Stimulated activated CD4-positive, alpha-beta T cell treated with anti-CD3 and anti-CD28 coated beads, Interleukin-15, amount 100 ng/mL, for 1 hour (primary cell): ENCODE measurements at regions not wholly inside any gene's neighbourhood (a gene's known extent, or its start where the extent isn't known, plus 50 kb on each side); places are given as distances from the start of the nearest gene placed in this dataset.

Experiments
- DNase-seq, 2 donors: peaks; one replicate each; pipeline ENCODE4 v3.0.0-alpha.2; 2020; ENCODE audit warnings: low read depth in 1 of 2, low spot score in 1 of 2

DNA sequence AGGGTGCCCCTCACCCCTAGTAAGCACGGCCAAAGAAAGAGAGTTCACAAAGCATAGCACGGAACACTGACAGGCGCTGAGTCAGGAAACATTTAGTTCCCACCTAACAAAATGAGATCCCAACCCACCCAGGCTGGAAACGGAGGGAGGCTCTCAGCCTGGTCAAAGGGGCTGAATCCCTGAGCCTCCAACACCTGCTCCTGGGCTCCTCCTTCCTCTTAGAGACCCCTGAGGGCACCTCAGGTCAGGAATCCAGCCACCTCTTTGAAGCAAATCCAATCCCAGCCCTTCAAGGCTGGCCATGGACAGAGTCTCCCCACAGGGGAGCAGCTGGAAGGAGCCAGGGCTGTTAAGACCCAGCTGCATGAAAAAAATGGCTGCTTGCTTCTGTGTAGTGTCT is 154.4 kb upstream of the HES1 start:
- no peak for DNase-seq

DNA sequence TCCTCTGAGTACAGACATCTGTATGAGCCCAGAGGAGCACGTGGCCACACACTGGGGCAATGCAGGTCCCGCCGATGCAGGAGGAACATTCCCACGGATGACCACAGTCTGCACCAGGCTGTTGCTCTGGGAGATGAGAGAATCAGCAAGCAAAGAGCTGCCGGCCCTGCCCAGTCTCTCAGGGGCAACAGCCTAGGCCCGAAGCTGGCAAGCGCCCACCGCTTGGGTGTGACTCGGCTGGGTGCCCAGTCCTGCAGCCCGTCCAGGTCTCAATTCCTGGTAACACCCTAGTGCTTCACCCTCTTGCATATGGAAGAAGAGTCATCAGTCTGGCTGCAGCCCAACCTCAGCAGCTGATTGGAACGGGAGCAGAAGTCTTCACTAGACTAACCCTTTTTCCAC is 153.7 kb upstream of the HES1 start:
- no peak for DNase-seq

DNA sequence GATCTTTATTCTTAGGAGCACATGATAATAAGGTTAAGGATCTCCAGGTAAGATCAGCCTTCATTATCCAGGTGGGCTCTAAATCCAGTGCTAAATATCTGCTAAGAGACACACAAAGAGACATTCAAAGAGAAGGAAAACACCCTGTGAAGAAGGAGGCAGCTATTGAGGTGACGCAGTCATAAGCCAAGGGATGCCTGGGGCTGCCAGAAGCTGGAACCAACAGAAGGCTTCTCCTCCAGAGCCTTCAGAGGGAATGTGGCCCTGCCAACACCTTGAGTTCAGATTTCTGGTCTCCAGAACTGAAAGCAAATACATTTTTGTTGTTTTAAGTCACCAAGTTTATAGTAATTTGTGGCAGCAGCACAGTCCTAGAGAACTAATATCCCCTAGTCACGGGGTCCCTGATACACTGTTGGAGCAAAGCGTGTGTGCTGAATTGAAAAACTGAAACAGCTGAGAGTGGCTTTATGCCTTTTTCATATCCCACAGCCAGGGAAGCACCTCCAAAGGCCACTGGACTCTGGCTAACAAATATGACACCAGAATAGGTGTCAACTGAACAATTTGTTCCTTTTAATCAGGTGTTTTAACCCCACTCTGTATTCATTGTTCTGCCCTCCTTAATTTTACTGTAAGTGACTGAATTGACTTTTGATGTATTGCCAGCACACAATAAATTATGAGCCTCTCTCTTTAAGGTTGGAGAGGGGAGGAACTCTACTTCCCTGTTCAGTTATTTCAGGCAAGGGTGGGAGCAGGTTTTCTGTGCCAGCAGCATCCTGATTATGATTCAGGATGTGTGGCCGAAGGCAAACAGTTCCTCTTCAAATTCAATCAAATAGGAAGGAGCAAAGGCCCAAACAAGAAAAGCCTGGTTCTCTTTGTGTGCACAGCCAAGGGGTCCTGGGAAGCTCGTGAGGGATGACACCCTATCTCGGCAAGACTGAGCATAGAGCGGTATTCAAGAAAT is 151.8 kb upstream of the HES1 start:
- DNase-seq: no peak

DNA sequence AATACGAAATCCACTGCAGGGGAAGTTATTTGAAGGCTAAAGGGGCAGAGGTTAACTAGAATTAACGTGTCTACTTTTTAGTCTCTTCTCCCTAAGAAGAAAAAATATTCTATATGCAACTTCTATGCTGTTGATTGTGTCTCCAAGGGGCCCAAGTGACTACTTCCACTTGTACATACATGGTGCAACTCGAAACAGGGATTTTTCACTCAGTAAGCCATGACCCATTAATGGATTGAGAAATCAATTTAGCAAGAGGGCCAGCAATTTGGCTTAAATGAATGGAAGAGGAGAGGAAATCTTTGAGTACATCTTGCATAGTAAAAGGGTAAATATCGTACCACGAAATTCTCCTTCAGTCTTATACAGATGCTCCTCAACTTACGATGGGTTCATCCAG is 151.1 kb upstream of the HES1 start:
- no peak for DNase-seq

DNA sequence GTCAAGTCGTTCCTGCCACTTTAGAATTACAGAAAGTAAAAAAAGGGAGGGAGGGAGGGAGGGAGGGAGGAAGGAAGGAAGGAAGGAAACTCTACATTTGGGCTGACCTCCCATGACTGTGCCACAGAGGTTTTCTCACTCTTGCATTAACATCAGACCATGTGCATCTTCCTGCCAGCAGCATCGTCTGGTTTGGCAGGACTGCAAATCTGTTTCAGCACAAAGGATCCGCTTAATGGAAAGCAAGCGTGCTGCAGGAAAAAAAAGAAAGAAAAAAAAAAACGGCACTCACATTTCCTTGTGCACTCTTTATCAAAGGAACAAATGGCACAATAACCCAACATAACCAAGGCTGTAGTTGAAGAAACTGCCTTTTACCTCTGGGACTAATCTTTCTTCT is 148.8 kb upstream of the HES1 start:
- DNase-seq: no peak

DNA sequence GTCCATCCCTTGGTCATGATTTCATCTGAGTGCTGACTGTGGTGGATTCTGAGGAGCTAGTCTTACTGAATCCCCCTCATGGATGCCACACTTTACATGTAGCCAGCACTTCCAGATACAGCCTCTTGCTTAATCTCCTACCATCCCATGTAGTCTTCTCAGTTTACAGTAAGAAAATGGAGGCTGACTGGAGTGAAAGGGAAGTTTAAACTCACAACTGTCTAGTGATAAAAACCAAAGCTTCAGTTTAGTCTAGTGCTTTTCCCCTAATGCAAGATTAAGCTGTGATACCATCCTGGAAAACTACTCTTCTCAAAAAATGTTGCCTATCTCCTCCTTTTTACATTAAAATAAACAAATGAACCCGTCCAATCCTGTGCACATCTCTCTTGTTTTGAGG is 146.8 kb upstream of the HES1 start:
- no peak for DNase-seq

DNA sequence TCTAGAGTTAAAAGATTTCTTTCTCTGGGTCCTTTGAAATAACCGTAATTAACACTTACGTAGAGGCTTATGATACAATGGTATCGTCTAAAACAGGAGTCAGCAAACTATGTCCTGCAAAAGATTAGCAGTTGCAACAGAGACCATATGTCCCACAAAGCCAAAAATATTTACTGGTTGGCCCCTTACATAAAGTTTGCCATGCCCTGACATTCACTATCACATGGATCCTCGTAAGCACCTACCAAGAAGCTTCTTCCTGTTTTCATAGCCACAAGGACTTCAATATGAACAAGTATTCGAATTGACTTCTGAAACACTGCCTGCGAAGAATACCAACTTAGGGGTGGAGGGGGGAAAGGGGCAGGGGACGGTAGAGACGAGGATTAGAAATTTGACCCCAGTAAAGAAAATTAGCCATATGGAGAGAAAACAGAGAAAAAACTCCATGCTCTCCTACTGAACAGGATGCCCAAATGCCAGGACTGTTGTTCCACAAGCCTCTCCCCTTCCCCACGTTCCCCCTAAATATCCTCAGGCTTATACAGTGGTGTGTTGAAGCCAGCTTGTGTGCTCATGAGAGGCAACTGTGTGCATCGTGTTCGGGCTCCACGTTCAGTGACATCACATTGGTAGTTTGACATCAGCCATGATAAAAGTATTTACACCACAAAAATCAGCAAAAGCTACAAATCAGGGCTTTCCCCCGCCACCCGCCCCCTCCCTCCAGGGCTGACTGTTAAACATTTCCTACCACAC is 144.1 kb upstream of the HES1 start:
- DNase-seq: no peak

DNA sequence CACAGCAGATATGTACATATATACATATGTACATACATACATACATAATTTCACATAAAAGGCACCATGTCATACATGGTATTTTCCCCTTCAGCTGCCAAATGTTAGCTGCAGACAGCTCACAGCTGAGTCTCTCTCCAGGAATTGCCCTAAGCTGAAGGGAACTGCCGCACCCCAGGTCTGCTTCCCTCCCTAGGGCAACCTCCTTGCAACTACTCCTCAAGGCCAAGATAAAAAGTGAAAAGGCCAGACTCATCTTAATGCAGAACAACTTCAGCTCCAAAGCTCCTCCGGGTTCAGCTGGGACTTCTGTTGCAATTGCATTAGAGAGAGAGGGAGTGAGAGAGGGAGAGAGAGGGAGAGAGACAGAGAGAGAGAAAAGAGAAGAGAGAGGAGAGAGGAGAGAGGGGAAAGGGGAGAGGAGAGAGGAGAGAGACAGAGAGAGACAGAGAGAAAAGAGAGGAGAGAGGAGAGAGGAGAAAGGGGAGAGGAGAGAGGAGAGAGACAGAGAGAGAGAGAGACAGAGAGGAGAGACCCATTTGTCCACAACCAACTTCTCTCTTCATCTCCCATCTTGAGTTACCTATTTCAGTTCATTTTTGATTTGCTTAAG is 143.4 kb upstream of the HES1 start:
- DNase-seq: no peak

DNA sequence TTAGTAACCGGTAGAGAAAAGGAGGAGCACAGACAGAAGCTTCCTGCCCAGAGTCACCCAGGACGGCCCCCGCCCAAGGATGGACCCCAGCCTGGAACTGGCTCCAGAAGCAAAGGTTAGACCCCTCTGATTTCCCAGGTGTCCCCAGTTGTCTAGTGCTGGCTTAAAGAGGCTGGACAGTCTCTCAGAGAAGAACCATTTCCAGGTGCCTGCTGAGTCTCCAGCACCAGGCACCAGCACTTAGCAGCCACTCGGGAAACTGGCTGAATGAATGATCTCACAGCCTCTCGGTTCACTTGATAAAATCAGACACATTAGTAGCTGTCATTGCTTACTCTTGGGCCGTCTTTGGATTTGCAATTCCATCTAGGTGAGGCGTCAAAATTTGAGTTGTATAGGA is 139.7 kb upstream of the HES1 start:
- no peak for DNase-seq

DNA sequence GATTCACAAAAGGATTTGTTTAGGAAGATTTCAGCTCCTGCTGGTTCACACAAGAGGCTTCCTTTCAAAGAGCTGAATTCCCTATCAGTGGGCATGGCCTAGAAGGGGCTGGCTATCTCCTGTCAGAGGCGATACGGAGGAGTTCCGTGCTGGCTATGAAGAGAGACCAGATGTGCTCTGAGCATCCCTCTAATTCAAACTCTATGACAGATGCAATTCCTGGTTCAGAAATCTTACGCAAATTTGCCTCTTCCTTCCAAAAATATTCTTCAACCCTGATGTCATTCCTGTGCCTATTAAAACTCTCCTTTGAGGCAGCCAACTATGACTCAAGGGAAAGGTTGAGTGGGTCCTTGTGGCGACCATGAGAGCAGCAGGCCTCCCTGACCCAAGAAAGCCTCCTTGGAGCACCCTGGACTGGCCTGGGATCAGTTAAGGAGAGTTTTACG is 139.3 kb upstream of the HES1 start:
- DNase-seq: no peak

DNA sequence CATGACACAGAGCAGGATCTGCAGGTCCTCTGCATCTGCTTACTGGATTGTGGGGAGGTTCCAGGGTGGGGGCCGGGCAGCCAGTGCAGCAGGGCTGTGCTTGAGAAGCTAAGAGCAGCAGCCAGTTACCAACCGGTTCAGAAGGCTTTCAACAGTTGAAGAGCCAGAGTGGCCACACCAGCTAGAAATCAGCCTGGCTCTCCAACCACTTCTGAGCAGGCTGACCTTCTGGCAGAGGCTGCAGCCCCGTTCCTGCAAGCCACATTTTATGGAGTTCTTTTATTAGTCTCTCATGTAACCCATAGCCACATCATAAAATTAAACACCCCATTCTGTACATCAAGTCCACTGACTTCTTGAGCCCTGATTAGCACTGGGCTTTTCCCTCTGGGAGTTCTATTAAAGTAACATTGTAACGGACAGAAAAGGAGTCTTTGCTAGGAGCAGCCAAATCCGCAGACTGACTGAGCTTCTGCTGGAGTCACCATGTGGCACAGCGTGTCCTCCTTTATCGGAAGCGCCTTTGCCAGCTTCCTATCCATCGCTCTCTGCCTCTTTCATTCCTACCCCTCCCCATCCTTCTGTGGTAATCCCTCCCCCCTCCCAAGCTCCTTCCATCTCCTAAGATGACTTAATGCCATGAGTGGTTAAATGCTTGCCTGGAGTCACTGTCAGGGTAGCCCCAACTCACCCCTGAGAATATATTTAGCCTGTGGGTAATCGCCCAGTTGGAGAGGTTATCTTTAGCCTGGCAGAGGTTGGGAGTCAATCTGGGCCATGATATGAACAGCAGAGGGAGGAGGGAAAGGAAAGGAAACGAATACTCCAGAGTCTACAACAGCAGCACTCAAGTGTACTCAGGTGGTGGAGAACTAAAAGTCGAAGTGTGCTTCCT is 138.5 kb upstream of the HES1 start:
- DNase-seq: no peak

DNA sequence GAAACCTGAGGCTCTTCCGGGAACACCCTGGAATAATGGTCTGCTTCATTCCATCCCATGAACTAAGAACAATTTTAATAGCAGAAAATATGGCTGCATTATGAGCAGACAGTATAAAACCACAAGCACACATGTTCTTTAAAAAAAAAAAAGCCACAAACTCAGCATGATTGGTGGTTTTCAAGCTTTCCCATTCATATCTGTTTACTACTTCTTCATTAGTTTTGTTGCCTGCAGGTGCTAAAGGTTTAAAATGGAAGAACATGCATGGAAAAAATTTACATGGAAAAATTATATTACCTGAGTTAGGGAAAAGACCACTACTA is 137.9 kb upstream of the HES1 start:
- no peak for DNase-seq

DNA sequence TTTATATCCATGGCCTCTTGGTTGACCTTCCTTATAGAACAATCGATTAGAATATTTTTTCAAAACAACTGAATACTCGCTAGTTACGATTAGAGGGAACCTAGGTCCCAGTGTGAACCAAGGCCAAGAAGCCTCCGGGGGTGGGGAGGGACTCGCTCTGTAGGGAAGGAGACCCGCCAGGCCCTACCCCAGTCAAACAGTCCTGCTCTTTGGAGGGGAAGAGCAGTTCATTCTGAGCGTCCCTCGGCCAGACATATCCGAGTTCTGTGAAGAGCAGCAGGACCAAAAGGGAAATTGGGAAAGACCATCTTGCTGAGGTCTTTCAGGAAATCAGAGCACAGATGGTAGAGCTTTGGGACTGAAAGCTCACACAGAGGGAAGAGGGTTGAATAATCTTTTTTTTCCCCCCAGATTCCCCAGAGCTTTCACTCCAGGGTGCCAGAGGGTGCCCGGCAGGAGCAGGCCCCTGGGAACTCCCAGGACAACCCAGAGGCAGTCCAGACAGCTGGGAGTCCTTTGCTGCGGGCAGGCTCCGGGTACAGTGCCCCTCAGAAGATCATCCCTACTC is 137.2 kb upstream of the HES1 start:
- no peak for DNase-seq

DNA sequence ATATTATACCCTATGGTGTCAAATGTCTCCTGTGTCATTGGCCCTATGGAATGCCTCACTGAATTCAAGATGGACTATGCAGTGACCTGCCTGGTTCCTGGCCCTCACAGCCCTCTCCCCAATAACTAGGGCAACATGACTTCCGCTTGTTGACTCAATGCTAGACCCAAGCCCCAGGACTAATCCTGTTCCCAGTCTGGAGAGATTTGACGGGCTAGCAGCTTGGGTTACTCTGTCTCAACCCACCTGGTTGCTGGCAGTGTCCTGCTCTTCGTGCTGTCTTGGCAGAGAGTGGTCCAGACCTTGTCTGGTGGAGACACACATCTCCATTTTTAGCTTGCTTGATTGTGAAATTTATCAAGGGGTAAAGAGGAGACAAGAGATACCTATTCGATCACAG is 135.8 kb upstream of the HES1 start:
- no peak for DNase-seq

DNA sequence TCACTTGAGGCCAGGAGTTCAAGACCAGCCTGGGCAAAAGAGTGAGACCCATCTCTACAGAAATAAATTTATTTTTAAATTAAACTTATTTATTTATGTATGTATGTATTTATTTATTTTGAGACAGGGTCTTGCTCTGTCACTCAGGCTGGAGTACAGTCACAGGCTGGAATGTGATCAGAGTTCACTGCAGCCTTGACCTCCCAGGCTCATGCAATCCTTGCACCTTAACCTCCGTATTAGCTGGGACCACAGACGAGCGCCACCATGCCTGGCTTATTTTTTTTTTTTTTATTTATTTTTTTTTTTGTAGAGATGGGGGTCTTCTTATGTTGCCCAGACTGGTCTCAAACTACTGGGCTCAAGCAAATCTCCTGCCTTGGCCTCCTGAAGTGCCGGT is 135.2 kb upstream of the HES1 start:
- DNase-seq: no peak

DNA sequence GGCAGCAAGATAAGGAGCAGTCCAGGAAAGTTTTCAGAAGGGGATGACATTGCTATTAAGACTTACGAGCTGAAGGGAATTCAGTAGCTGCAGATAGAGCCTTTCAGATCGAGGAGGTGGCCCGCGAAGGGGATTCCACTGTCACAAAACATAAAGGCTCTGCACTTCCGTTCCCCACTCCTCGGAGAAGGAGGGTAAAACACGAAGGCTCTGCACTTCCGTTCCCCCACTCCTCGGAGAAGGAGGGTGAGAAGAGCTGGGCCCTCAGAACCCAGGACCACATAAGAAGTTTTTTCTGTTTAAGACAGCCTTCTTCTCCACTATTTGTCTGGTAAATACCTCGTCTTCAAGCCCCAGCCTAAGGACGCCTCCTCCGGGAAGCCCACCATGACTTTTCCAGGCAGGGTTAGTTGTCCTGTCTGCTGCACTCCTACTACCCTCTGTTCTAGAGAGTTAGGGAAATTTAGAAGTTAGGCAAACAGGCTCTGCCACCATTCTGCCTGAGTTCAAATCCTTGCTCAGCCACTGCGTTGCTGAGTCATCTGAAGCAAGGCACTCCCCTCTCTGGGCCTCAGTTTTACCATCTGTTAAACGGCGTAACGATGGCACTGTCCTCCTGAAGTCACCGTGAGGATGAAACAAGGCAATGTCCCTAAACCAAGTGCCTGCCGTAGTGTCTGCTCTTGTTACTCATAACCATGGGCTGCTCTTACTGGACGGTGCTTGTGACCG is 134.1 kb upstream of the HES1 start:
- DNase-seq: no peak

DNA sequence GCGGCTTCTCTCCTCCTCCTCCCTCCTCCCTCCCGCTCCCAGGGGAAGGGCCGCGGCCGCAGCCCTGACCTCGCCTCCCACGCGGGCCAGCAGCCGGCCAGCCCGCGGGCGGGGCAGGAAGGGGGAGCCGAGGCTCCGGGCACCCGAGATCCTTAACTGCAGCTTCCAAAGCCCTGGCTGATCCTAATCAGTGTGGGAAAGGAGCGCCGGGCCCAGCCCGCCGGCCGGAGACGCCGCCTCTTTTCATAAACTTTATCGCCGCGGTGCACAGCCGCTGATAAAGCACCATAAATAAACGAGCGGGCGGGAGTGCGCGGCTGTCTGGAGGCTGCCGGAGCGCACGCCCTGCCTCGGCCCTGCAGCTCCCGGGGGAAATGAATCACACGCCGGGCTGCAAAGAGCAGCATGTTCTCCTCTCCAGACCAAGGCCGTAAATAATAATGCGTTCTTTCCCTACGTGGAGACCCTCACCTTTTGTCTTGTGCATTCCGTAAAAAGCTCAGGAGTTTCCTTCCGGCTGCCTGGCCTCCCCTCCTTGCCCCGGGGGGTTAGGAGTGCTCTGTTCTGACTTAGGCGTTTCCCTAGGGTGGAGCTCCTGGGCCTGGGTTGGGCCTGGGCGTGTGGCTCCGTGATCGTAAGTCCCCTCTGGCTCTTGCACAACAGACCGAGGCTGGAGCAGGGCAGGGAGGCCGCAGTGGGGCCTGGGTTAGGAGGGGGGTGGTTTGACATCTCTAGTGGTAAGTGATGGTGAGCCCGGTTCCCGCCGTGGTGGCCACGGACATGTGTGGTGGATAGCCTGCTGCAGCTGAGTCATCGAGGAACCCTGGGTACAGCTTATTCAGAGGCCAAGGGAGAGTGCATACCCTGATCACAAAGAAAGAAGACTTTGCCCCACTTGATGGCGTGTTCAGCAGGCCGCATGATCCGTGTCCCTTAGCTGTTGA is 132.6 kb upstream of the HES1 start:
- peak in 1 of 2 donors; percentile 7 for DNase-seq

DNA sequence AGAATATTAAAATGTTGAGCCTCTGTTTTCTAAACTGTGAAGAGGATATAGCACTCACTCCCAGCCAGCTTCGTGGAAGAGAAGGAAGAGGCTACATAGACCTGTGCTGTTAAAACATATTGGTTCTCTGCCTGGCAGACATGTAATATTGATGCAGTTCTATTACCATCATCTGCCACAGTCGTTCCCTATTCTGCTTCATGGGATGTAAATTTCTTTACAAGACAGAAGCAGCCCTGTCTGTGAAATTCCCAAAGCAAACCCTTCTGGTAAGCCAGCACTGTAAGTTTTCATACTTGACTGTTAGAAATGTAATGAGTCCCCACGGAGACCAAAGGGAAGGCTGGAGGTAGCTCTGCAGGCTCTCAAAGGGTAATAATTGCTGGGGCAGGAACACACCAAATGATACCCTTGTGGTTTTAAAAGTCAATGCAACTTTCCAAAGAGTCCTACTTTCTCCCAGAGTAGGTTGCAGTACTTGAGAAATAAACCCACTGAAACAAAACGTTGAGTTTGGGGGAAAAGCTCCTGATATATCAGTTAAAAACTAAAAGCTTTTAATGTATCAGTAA is 129.9 kb upstream of the HES1 start:
- DNase-seq: no peak
